Astrocyte (in vitro differentiated cells and primary cell): ENCODE measurements at regions not wholly inside any gene's neighbourhood (a gene's known extent, or its start where the extent isn't known, plus 50 kb on each side); places are given as distances from the start of the nearest gene placed in this dataset.

Experiments used
- DNase-seq: peaks from one replicate; pipeline ENCODE4 v3.0.0-alpha.2; 2010; ENCODE audit warnings: low read depth
- FAIRE-seq: peaks from 2 replicates; lab custom pipeline; 2011; peaks lifted over from hg19 to GRCh38; lab: Jason Lieb, UNC
- H2AFZ ChIP-seq: 2 replicates; pipeline ENCODE4 v1.6.0; 2012; ENCODE audit warnings: low read depth, low read length, inconsistent platforms
- H3K27ac ChIP-seq: 2 replicates; pipeline ENCODE4 v1.5.1; 2011; ENCODE audit warnings: low read depth, low read length, inconsistent platforms
- H3K27me3 ChIP-seq: 2 replicates; pipeline ENCODE4 v1.6.0; 2011; ENCODE audit warnings: low read length, inconsistent platforms; ENCODE audit not compliant: insufficient read depth
- H3K36me3 ChIP-seq: 2 replicates; pipeline ENCODE4 v1.5.1; 2011; ENCODE audit warnings: low read length, inconsistent platforms; ENCODE audit not compliant: insufficient read depth
- H3K4me1 ChIP-seq: 2 replicates; pipeline ENCODE4 v1.5.1; 2011; ENCODE audit warnings: low read length, inconsistent platforms; ENCODE audit not compliant: insufficient read depth
- H3K4me2 ChIP-seq: 2 replicates; pipeline ENCODE4 v1.6.0; 2012; ENCODE audit warnings: low read length, inconsistent platforms
- H3K4me3 ChIP-seq: 2 replicates; pipeline ENCODE4 v1.5.1; 2011; ENCODE audit warnings: low read depth, mild to moderate bottlenecking, low read length, inconsistent platforms; ENCODE audit not compliant: insufficient read depth
- H3K79me2 ChIP-seq: 2 replicates; pipeline ENCODE4 v1.6.0; 2012; ENCODE audit warnings: mild to moderate bottlenecking, low read length, inconsistent platforms; ENCODE audit not compliant: insufficient read depth
- H3K9ac ChIP-seq: 2 replicates; pipeline ENCODE4 v1.6.0; 2012; ENCODE audit warnings: mild to moderate bottlenecking, low read length, inconsistent platforms
- H3K9me3 ChIP-seq: 2 replicates; pipeline ENCODE4 v1.5.1; 2012; ENCODE audit warnings: low read depth, mild to moderate bottlenecking, low read length, inconsistent platforms; ENCODE audit not compliant: insufficient read depth
- H4K20me1 ChIP-seq: 2 replicates; pipeline ENCODE4 v1.6.0; 2012; ENCODE audit warnings: low read length, inconsistent platforms; ENCODE audit not compliant: insufficient read depth
- H3K27ac Mint-ChIP-seq: one replicate; pipeline ENCODE4 v1.8.0; 2021; ENCODE audit warnings: mild to moderate bottlenecking, mixed read lengths; ENCODE audit not compliant: unreplicated experiment
- H3K27me3 Mint-ChIP-seq: one replicate; pipeline ENCODE4 v1.8.0; 2021; ENCODE audit warnings: low read depth, mixed read lengths; ENCODE audit not compliant: unreplicated experiment
- H3K36me3 Mint-ChIP-seq: one replicate; pipeline ENCODE4 v1.8.0; 2021; ENCODE audit warnings: low read depth, mixed read lengths; ENCODE audit not compliant: unreplicated experiment
- H3K4me1 Mint-ChIP-seq: one replicate; pipeline ENCODE4 v1.8.0; 2021; ENCODE audit warnings: low read depth, mixed read lengths; ENCODE audit not compliant: unreplicated experiment
- H3K4me3 Mint-ChIP-seq: one replicate; pipeline ENCODE4 v1.8.0; 2021; ENCODE audit warnings: mild to moderate bottlenecking, moderate library complexity, mixed read lengths; ENCODE audit not compliant: unreplicated experiment
- H3K9me3 Mint-ChIP-seq: one replicate; pipeline ENCODE4 v1.8.0; 2021; ENCODE audit warnings: mild to moderate bottlenecking, mixed read lengths; ENCODE audit not compliant: unreplicated experiment
- EZH2 ChIP-seq: IDR thresholded peaks from 2 replicates; pipeline ENCODE4 v1.6.1; 2012; ENCODE audit warnings: mild to moderate bottlenecking, low read length, inconsistent platforms; ENCODE audit not compliant: insufficient read depth
- TF ChIP-seq, protein P1 (sequence below): IDR thresholded peaks from 2 replicates; pipeline ENCODE4 v1.5.1; 2011; ENCODE audit warnings: low read depth, mild to moderate bottlenecking, inconsistent platforms, low read length, moderate library complexity; ENCODE audit not compliant: insufficient read depth

DNA sequence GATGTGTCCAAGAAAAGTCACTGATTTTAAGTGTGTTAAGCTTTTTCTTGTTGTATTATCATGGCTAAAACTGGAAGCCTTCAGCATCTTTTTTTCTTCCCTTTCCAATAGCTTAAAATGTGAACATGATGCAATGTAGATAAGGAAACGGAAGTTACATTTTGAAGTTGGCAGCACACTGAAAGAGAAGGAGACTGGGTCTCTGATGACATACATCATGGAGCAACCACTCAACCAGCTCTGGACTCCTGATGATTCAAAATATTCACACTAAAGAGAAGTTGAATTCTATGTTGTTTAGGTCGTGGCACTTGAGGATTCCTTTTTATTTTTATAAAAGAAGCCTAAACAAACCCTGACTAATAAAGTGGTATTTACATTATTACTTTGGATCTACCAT is 488.3 kb upstream of the ALCAM start:
- H3K4me1 Mint-ChIP-seq, result peaks cover 1% of the 10 kb centered on the region
- no peaks in the 10 kb centered on the region for H3K27me3 Mint-ChIP-seq
- no peak overlapping the region for H3K4me3 Mint-ChIP-seq
- Histone ChIP-seq H3K9me3 (no peaks in the 10 kb centered on the region), H2AFZ (no peak overlapping the region), H3K27me3 (no peaks in the 10 kb centered on the region), H3K4me3 (no peak overlapping the region), H3K4me1 (no peaks in the 10 kb centered on the region), H3K27ac (no peak overlapping the region), H4K20me1 (no peaks in the 10 kb centered on the region), H3K9ac (no peak overlapping the region), H3K79me2 (no peaks in the 10 kb centered on the region), H3K4me2 (no peak overlapping the region), H3K36me3 (no peaks in the 10 kb centered on the region)
- no peak overlapping the region for H3K27ac Mint-ChIP-seq
- TF ChIP-seq EZH2, result no peak
- TF ChIP-seq, protein P1, sequence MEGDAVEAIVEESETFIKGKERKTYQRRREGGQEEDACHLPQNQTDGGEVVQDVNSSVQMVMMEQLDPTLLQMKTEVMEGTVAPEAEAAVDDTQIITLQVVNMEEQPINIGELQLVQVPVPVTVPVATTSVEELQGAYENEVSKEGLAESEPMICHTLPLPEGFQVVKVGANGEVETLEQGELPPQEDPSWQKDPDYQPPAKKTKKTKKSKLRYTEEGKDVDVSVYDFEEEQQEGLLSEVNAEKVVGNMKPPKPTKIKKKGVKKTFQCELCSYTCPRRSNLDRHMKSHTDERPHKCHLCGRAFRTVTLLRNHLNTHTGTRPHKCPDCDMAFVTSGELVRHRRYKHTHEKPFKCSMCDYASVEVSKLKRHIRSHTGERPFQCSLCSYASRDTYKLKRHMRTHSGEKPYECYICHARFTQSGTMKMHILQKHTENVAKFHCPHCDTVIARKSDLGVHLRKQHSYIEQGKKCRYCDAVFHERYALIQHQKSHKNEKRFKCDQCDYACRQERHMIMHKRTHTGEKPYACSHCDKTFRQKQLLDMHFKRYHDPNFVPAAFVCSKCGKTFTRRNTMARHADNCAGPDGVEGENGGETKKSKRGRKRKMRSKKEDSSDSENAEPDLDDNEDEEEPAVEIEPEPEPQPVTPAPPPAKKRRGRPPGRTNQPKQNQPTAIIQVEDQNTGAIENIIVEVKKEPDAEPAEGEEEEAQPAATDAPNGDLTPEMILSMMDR, result no peak
- no peaks in the 10 kb centered on the region for H3K36me3 Mint-ChIP-seq
- DNase-seq, result peak; percentile 57
- no peaks in the 10 kb centered on the region for H3K9me3 Mint-ChIP-seq
- no peak for FAIRE-seq

DNA sequence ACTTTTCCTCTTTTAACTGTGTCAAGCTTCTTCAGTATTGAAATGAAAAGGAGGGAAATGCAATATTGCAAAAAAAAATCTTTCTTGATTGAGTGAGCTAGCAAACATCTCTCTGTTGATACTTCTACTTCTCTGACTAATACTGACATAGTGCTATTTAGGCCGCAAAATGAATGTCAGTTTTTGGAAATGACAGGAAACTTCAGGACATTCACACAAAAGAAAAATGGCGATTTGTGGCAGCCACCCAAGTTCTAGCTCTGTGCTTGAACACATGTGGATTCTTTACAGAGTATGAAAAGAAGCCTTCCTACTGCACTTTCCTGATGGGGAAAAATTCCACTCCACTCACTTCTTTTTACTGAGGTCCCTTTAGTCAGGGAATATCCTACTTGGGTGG is 486.8 kb upstream of the ALCAM start:
- TF ChIP-seq, protein P1, result no peak
- no peak for TF ChIP-seq EZH2
- Histone ChIP-seq H3K9me3 (no peaks in the 10 kb centered on the region), H4K20me1 (no peaks in the 10 kb centered on the region), H3K79me2 (no peaks in the 10 kb centered on the region), H3K9ac (no peak overlapping the region), H3K27ac (no peak overlapping the region), H3K4me3 (no peak overlapping the region), H3K4me1 (no peaks in the 10 kb centered on the region), H2AFZ (no peak overlapping the region), H3K4me2 (no peak overlapping the region), H3K27me3 (no peaks in the 10 kb centered on the region), H3K36me3 (no peaks in the 10 kb centered on the region)
- no peak overlapping the region for H3K27ac Mint-ChIP-seq
- H3K27me3 Mint-ChIP-seq, result no peaks in the 10 kb centered on the region
- no peak overlapping the region for H3K4me3 Mint-ChIP-seq
- no peaks in the 10 kb centered on the region for H3K36me3 Mint-ChIP-seq
- H3K9me3 Mint-ChIP-seq, result no peaks in the 10 kb centered on the region
- peak; percentile 54 for DNase-seq
- no peak for FAIRE-seq
- H3K4me1 Mint-ChIP-seq, result no peaks in the 10 kb centered on the region

DNA sequence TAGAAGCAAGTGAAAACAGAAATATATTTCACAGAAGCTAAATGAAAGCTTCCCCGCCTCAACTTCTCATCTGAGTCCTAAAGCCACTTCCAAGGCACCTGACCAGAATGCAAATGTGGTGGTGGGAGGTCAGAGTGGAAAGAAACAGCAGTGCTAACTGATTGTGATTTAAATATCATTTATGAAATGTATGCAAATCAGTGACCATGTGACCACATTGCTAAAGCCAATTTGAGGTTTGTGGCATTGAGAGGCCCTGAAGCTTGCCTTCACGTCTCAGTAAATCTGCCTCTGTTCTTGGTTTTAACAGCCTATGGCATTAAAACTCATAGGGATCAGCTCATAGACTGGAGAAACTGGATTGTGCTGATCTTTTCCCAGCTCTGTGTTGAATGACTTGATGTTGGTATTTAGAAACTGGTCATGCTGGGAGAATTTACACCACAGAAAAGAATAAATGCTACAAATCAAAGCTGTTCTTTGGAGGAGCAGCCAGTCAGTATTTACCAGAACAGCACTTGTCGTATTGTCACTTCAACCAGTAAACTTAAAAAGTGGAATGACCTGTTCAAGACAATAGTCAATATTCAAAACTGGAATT is 481.4 kb upstream of the ALCAM start:
- peak overlapping the region; percentile 73 for H3K27ac Mint-ChIP-seq
- H4K20me1 ChIP-seq, result no peaks in the 10 kb centered on the region
- H3K4me1 ChIP-seq, result no peaks in the 10 kb centered on the region
- no peaks in the 10 kb centered on the region for H3K9me3 ChIP-seq
- H3K79me2 ChIP-seq, result no peaks in the 10 kb centered on the region
- DNase-seq, result peak; percentile 56
- FAIRE-seq, result no peak
- no peak overlapping the region for H3K4me3 Mint-ChIP-seq
- H3K9ac ChIP-seq, result no peak overlapping the region
- peaks cover 18% of the 10 kb centered on the region for H3K4me1 Mint-ChIP-seq
- no peaks in the 10 kb centered on the region for H3K36me3 ChIP-seq
- H3K9me3 Mint-ChIP-seq, result peaks cover 3% of the 10 kb centered on the region
- H3K27me3 ChIP-seq, result no peaks in the 10 kb centered on the region
- no peak overlapping the region for H2AFZ ChIP-seq
- no peak overlapping the region for H3K4me3 ChIP-seq
- H3K27me3 Mint-ChIP-seq, result no peaks in the 10 kb centered on the region
- H3K27ac ChIP-seq, result no peak overlapping the region
- no peak overlapping the region for H3K4me2 ChIP-seq
- TF ChIP-seq EZH2, result no peak
- TF ChIP-seq, protein P1, result no peak
- no peaks in the 10 kb centered on the region for H3K36me3 Mint-ChIP-seq
